Transverse colon (tissue), 4 donors: ENCODE measurements at regions not wholly inside any gene's neighbourhood (a gene's known extent, or its start where the extent isn't known, plus 50 kb on each side); places are given as distances from the start of the nearest gene placed in this dataset.

Source experiments
- DNase-seq: peaks from one replicate; pipeline ENCODE4 v3.0.0-alpha.2; 2019
- H3K27ac ChIP-seq, 4 donors: fragments of 200-600 bp; sonication (generic); 2 replicates each; pipeline ENCODE4 v1.5.1; 2016 to 2018; ENCODE audit warnings: inconsistent platforms in 4 of 4
- H3K27me3 ChIP-seq: fragments of 200-600 bp; sonication (generic); 2 replicates; pipeline ENCODE4 v1.5.1; 2017; ENCODE audit warnings: inconsistent platforms
- H3K36me3 ChIP-seq, 4 donors: fragments of 200-600 bp; sonication (generic); 2 replicates each; pipeline ENCODE4 v1.5.1; 2017 to 2019; ENCODE audit warnings: inconsistent platforms in 4 of 4
- H3K4me1 ChIP-seq, 4 donors: fragments of 200-600 bp; sonication (generic); 2 replicates each; pipeline ENCODE4 v1.5.1; 2017 to 2020; ENCODE audit warnings: inconsistent platforms in 4 of 4
- H3K4me3 ChIP-seq, 4 donors: fragments of 200-600 bp; sonication (generic); 1 replicate in 1 of 4; 2 replicates in 3 of 4; pipeline versions ENCODE4 v1.5.1 to v1.6.1; 2017 to 2019; ENCODE audit warnings: inconsistent platforms in 4 of 4
- H3K9me3 ChIP-seq, 2 donors: fragments of 200-600 bp; sonication (generic); 2 replicates each; pipeline ENCODE4 v1.5.1; 2017 to 2019; ENCODE audit warnings: inconsistent platforms in 2 of 2
- CTCF ChIP-seq, 5 experiments: fragments of 200-600 bp in 3 of 5; fragments of 450-650 bp in 2 of 5; sonication (generic) in 3 of 5; IDR thresholded peaks; 1 replicate in 2 of 5; 2 replicates in 3 of 5; pipeline ENCODE4 v1.5.1; 2016 to 2017; ENCODE audit warnings: antibody characterized with exemption in 5 of 5, inconsistent platforms in 3 of 5, mild to moderate bottlenecking in 2 of 5, moderate library complexity in 1 of 5
- EP300 ChIP-seq: sonication (generic); formaldehyde crosslinking; IDR thresholded peaks from one replicate; pipeline ENCODE4 v1.6.1; 2017; ENCODE audit warnings: antibody characterized with exemption, low read depth
- POLR2A ChIP-seq: fragments of 450-650 bp; IDR thresholded peaks from one replicate; pipeline ENCODE4 v1.6.1; 2016; ENCODE audit warnings: antibody characterized with exemption, mild to moderate bottlenecking, moderate library complexity
- POLR2AphosphoS5 ChIP-seq, 3 donors: sonication (generic); formaldehyde crosslinking; IDR thresholded peaks; one replicate each; pipeline ENCODE4 v1.6.1; 2016; ENCODE audit warnings: antibody characterized with exemption in 3 of 3
- WGBS, 2 donors: methylation state at CpG; one replicate each; pipeline ENCODE4 v1.1.5; 2018; ENCODE audit warnings: low coverage in 1 of 2; 5-methylcytosine and 5-hydroxymethylcytosine counted together
- in situ Hi-C, 4 donors: fragments of 200-750 bp; cut with MboI; loops; one replicate each; pipeline versions ENCODE4 v1.15.0 to v1.15.1; 2017; ENCODE audit warnings: low sequenced_read_pairs in 3 of 4, low pct_ligation_motif_present in 1 of 4, low pct_unique_long_range_greater_than_20kb in 1 of 4
- intact Hi-C: fragments of 100-400 bp; cut with DNase I; formaldehyde crosslinking; loops from one replicate; pipeline ENCODE4 v1.15.1; 2023; ENCODE audit warnings: low total_unique reads

GRCh38 chr2:156706576-156706975, 270.4 kb downstream of the GPD2 start:
- DNase-seq = no peak
- intact Hi-C loops = no loop called here
- no peaks in the 10 kb centered on the region for H3K36me3 ChIP-seq
- in situ Hi-C loops = no loop called here
- H3K27me3 ChIP-seq = no peaks in the 10 kb centered on the region
- no peak overlapping the region for H3K27ac ChIP-seq
- no peak overlapping the region for H3K4me3 ChIP-seq
- no peaks in the 10 kb centered on the region for H3K4me1 ChIP-seq
- no peaks in the 10 kb centered on the region for H3K9me3 ChIP-seq
- no peak for TF ChIP-seq POLR2A
- no peak for TF ChIP-seq POLR2AphosphoS5 (IDR thresholded peaks at IDR 0.05)
- no peak for TF ChIP-seq CTCF (IDR thresholded peaks at IDR 0.05)
- TF ChIP-seq EP300 = no peak
- 61 to 74% methylated on average over 2 of the region's 2 CpGs for whole genome bisulfite sequencing, 2 donors

GRCh38 chr2:156708051-156708450, 271.9 kb downstream of the GPD2 start:
- in situ Hi-C loops (no loop called here), intact Hi-C loops (no loop called here)
- no peak for DNase-seq
- WGBS, 2 donors = 80 to 90% methylated on average over 2 of the region's 2 CpGs
- Histone ChIP-seq H3K4me3 (no peak overlapping the region), H3K9me3 (no peaks in the 10 kb centered on the region), H3K36me3 (no peaks in the 10 kb centered on the region), H3K4me1 (no peaks in the 10 kb centered on the region), H3K27ac (no peak overlapping the region), H3K27me3 (no peaks in the 10 kb centered on the region)
- no peak for TF ChIP-seq EP300
- TF ChIP-seq CTCF (IDR thresholded peaks at IDR 0.05) = no peak
- no peak for TF ChIP-seq POLR2A
- no peak for TF ChIP-seq POLR2AphosphoS5 (IDR thresholded peaks at IDR 0.05)

GRCh38 chr2:156709091-156709490, 272.9 kb downstream of the GPD2 start:
- TF ChIP-seq POLR2A (no peak), CTCF (IDR thresholded peaks at IDR 0.05) (no peak), EP300 (no peak), POLR2AphosphoS5 (IDR thresholded peaks at IDR 0.05) (no peak)
- H3K9me3 ChIP-seq = no peaks in the 10 kb centered on the region
- no peaks in the 10 kb centered on the region for H3K4me1 ChIP-seq
- no peak overlapping the region for H3K27ac ChIP-seq
- no peak for DNase-seq
- intact Hi-C loops (no loop called here), in situ Hi-C loops (no loop called here)
- H3K27me3 ChIP-seq = no peaks in the 10 kb centered on the region
- WGBS, 2 donors = 75 to 83% methylated on average over 4 of the region's 4 CpGs
- no peak overlapping the region for H3K4me3 ChIP-seq
- H3K36me3 ChIP-seq = no peaks in the 10 kb centered on the region

GRCh38 chr2:156719036-156719435, 282.9 kb downstream of the GPD2 start:
- TF ChIP-seq EP300 (no peak), POLR2A (no peak), POLR2AphosphoS5 (IDR thresholded peaks at IDR 0.05) (no peak), CTCF (IDR thresholded peaks at IDR 0.05) (no peak)
- no peaks in the 10 kb centered on the region for H3K36me3 ChIP-seq
- no peaks in the 10 kb centered on the region for H3K27me3 ChIP-seq
- H3K9me3 ChIP-seq = no peaks in the 10 kb centered on the region
- no peak overlapping the region for H3K27ac ChIP-seq
- H3K4me1 ChIP-seq = no peaks in the 10 kb centered on the region
- no peak for DNase-seq
- H3K4me3 ChIP-seq = no peak overlapping the region
- intact Hi-C loops = no loop called here
- whole genome bisulfite sequencing, 2 donors = 64 to 76% methylated on average over 3 of the region's 3 CpGs
- in situ Hi-C loops = no loop called here
